NCI-H1092 treated with DMSO at 0.1 percent for 48 hours (cell line): ENCODE measurements at regions not wholly inside any gene's neighbourhood (a gene's known extent, or its start where the extent isn't known, plus 50 kb on each side); places are given as distances from the start of the nearest gene placed in this dataset.
"Not testable (repeated sequence)": the region's sequence is repeated elsewhere in the genome, so short reads cannot be mapped to it uniquely, and the experiment has no call there.

Experiments used
- DNase-seq: peaks from one replicate; lab custom pipeline; 2025; lab: John Stamatoyannopoulos, UW

DNA sequence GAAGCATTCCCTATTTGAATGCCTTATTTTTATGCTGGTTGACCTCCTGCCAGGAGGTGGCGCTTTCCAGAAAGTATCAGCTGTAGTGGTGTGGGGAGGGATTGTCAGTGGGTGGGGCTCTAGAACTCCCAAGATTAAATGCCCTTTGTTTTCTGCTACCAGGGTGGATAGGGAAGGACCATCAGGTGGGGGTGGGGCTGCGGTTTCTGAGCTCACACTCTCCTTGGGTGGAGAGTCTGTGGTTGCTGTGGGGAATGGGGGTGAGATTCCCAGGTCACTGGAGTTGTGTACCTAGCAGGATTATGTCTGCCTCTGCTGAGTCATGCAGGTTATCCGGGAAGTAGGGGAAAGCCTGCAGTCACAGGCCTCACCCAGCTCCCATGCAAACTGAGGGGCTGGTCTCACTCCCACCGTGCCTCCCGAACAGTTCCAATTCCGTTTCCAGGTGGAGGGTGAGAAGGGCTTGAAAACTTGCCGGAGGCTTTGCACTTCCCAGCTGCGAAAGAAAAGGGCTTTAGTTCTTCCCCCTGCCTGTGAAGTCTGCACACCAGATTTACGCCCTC lies 68.3 kb downstream of the ALG10B start:
- DNase-seq: no peak

- DNase-seq: no peak
These were observed 68.9 kb downstream of the ALG10B start for GRCh38 chr12:38385486-38385885.

DNA sequence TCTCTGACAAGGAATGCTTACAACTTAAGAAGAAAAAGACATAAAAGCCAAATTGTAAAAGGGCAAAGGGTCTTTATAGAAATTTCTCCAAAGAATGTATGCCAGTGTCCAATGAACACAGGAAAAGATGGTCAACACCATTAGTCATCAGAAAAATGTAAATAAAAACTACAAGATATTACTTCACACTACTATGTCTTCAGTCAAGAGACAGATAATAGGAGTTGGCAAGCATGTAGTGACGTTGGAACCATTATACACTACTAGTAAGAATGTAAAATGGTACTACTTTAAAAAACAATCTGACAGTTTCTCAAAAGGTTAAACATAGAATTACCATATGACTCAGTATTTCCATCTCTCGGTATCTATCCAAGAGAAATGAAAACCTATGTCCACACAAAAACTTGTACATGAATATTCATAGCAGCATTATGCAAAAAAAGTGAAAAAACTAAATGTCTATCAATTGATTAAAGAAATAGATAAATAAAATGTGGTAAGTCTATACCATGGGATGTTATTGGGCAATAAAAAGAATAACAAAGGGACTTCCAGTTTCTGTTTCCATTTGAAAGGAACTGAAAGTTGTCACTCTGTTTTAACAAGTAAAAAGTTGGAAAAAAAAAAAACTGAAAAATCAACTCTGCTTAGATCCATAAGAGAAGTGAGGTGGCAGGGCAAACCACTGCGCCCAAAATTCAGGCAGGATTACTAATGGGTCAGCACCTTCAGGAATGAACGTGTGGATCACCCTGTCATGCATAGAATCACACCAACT lies 69.8 kb downstream of the ALG10B start:
- no peak for DNase-seq

GRCh38 chr12:38389614-38390013 lies 73.0 kb downstream of the ALG10B start:
- no peak for DNase-seq

- DNase-seq: no peak
These were observed 74.4 kb downstream of the ALG10B start for GRCh38 chr12:38391007-38391406.

DNA sequence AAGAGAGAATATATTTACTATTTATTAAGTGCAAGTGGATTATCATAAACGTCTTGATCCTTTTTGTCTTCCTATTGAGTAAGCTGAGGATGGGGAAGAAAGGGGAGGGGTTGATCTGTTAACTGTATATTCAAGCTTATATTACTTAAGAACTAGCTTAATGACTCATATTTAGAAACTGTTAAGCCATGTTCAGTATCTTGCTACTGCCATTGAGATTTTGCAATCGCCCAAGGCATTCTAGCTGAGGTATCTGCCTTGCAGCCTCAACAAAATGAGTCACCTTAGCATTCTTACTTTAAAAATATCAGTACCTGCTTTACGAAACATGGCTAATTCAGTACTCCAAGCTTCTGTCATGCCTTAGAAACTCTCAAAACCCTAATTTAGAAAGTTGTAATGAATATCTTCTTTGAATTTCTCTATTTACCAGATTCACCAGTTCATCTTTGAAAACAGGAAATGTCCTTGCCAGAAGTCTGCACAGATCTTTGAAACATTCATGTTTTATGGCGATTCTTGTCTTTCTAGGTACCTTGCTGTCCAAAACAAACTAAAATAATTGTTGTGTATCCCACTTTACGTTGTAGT lies 76.1 kb downstream of the ALG10B start:
- DNase-seq: no peak

DNA sequence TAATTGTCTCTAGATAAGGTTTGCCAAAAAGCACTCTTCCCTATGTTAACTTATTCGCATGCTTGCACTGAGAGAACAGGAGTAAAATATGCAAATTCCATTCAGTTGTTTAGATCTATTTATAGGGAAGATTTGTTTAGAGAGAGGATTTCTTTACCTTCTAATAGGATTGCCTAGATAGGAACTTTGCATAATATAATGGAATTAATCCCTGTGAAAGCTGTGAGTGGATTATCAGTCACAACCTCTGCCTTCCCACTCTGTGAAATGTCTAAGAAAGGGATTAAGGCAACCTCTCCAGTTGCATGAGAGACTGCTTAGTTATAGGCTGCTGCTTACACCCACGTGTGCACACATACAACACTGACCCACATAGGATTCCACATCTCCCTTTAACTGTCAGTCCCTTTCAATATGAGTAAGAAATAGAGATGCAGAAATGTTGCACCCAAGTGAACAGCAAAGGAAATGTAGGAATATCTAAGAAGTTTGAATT lies 83.2 kb downstream of the ALG10B start:
- no peak for DNase-seq

DNA sequence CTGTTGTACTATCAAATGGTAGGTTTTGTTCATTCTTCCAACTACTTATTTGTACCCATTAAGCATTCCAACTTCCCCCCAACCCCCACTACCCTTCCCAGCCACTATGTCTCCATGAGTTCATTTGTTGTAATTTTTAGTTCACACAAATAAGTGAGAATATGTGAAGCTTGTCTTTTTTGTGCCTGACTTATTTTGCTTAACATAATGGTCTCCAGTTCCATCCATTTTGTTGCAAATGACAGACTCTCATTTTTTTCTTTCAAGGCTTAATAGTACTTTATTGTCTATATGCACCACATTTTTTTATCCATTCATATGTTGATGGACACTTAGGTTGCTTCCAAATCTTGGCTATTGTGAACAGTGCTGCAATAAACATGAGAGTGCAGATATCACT lies 86.2 kb downstream of the ALG10B start:
- no peak for DNase-seq

DNA sequence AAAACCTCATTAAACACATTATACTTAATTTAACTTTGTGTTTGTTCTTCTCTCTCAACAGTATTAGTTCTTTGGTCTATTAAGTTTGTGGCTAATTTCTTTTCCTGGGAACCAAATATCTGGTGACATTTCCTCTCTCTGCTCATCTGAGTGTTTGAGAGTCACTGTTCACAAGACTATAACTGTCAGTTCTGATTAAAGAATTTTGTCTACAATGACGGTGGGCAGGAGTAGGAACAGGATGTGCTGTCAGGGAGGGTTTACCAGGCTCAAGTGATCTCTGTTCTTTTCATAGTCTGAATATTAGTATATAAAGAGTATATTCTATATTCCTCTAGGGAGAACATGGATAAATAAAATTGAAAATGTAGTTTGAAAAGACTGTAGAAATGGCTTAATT lies 92.9 kb downstream of the ALG10B start:
- DNase-seq: no peak

DNA sequence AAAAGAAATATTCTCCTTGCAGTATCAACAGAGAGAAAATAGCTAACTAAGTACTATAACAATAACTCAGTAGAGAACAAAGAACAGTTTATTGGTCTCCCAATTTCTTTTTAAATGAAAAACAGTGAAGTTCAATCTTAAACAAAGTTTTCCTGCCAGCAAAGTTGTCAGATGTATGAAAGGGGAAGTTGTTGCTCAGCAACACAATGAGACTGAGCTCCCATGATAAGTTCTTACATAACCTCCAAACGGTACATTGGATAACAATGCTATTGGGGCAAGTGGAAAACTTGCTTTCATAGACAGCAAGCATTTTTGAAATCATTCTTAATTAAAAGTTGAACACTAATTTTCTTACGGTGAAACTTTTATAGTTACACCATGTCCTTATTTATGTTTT lies 94.9 kb downstream of the ALG10B start:
- DNase-seq: no peak

DNA sequence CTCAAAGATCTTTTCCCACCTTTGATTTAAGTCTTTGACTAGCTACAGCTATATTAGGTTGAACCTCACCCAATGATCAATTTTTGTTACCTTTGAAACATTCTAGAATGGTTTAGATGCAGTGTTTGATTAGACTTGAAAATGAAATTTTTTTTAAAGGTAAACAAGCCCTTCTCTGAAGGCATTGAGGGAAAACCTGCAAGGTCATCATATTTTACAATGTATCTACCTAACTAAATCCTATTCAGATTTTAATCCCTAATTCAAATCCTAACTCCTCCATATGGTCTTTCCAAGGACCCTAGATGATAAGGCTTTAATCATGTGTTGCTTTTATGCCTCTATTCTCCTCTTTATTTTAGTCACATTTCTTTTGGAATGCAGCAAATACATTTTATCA lies 95.4 kb downstream of the ALG10B start:
- DNase-seq: no peak

DNA sequence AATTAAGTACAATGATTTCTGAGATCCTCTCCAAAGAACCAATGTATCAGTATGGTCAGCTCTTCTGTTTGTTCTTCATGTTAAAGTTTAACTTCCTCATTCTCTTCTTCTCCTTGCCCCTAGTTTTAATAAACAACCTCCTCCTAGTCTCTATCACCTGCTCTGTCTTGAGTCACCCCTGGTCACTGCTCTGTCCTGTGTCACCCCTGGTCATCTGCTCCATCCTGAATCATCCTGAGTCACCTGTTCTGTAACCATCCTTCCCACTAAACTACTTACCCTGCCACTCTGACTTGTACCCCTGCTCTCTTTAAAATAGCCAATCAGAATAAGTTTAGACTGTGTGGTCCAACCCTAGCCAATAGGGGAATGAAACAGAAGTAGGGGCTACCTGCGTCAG lies 100.5 kb downstream of the ALG10B start:
- no peak for DNase-seq

GRCh38 chr12:38424436-38424835 lies 107.9 kb downstream of the ALG10B start:
- DNase-seq: no peak

DNA sequence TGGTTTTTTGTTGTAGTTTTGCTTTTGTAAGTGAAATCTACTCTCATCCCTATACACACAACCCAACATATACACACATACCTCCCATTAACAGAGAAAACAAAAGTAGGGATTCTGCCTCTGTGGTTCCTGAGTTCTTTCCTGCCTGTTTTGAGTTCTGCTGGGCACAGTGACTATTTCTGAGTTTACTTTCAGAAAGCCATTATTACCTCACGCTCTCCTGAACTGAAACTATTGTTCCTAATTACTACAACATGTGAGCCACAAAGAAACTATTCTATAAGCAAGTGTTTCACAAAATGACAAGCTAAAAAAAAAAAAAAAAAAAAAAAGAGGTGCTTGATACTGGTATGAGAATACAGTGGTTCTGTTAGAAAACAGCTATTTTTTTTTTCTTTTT lies 110.9 kb downstream of the ALG10B start:
- no peak for DNase-seq

DNA sequence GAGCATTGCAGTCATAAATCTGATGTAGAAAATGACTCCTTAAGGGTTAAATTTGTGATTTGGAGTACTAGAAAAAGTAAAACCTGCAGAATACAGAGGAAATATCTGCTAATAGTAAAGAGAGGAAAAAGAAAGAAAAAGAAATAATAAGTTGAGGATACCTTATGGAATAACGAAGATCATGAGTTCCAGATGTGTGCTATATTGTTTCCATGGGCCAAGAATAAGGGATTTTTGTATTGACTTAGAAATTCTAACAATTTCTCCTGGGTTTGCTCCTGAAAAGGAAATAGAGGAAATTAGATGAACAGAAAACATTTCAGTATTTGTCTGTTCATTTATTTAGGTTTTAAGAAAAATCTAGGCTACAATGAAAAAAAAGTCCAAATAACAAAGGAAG lies 115.3 kb downstream of the ALG10B start:
- DNase-seq: no peak

GRCh38 chr12:38441871-38442281 lies 125.3 kb downstream of the ALG10B start:
- not testable (repeated sequence) for DNase-seq

- DNase-seq: no peak
These were observed 128.5 kb downstream of the ALG10B start for GRCh38 chr12:38445040-38445439.

GRCh38 chr12:38448991-38449390 lies 132.4 kb downstream of the ALG10B start:
- DNase-seq: no peak

DNA sequence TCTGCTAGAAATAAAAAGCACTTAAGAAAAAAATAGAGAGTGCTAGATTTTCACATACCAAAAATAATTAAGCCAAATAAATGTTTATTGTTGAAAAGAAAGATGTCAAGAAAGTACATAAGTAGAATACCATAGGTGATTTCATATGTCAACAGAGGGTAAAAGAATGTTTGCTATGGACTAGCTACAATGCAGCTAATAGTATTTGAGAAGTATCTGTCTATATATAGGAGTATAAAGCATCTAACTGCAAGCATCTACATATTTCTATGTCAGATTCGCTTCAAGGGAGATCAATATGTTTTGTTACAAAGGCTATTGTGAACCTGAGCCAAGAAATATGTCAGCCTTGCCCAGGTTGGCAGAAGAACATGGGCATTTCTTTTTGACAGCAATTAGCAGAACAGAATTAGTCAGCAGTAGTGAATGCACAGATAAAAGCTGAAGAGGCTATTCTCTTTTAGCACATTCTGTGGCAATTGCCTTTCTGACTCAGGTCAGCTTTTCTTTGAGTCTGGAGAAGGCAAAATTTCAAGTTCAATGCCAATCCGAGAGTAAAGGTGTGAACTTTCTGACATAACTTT lies 140.1 kb downstream of the ALG10B start:
- no peak for DNase-seq

GRCh38 chr12:38465020-38465419 lies 148.4 kb downstream of the ALG10B start:
- DNase-seq: no peak

DNA sequence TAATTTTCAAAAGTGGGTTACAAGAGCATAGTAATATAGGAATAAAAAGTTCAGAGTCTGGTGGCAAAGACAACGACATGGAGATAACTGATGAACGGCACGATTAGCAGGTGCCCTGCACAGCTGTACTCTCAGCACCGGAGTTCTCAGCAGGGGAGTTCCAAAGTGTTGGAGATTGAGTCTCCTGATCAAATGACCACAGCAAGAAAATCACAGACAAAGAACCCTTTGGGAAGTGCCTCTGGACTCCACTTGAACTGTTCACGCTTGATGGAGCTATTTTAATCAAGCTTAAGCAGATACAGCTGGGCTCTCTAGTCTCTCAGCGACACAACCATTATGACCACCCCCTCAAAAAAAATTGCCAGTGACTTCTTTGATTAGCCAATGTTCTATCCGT lies 153.1 kb downstream of the ALG10B start:
- DNase-seq: peak; percentile 28

- DNase-seq: no peak
These were observed 160.9 kb downstream of the ALG10B start for GRCh38 chr12:38477340-38478090.
